ENCODE measurements at regions not wholly inside any gene's neighbourhood (a gene's known extent, or its start where the extent isn't known, plus 50 kb on each side); places are given as distances from the start of the nearest gene placed in this dataset.

DNA sequence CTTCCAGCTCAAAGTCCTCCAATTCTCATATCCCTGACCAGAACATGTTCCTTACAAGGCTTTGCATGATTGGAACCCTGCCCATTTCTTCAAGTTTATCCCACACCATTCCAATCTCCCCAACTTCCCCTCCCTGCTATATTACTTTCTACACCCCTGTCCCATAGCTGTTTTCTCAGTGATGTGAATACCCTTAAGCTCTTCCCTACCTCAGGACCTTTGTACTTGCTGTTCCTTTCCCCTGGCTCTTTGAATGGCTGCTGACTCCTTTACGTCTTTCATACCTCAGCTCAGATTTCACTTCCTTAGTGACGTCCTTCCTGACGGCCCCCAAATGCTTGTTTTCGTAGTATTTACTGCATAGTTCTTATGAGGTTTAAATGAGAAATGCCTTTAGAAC lies 166.2 kb upstream of the ZNF462 start:
- TF ChIP-seq, protein P1, sequence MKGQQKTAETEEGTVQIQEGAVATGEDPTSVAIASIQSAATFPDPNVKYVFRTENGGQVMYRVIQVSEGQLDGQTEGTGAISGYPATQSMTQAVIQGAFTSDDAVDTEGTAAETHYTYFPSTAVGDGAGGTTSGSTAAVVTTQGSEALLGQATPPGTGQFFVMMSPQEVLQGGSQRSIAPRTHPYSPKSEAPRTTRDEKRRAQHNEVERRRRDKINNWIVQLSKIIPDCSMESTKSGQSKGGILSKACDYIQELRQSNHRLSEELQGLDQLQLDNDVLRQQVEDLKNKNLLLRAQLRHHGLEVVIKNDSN (CRISPR knock-in tag; IDR thresholded peaks at IDR 0.05): no peak
- TF ChIP-seq ATF3 (CRISPR knock-in tag; conservative IDR thresholded peaks at IDR 0.05) (no peak), NFATC4 (CRISPR knock-in tag; IDR thresholded peaks at IDR 0.05) (no peak), MYBL2 (CRISPR knock-in tag; IDR thresholded peaks at IDR 0.05) (no peak), KAT7 (CRISPR knock-in tag; IDR thresholded peaks at IDR 0.05; ENCODE audit: borderline replicate concordance) (no peak), FOXJ3 (CRISPR knock-in tag; IDR thresholded peaks at IDR 0.05; ENCODE audit: borderline replicate concordance) (no peak), OVOL2 (CRISPR knock-in tag; IDR thresholded peaks at IDR 0.05; ENCODE audit: borderline replicate concordance) (no peak)
- TF ChIP-seq, protein P2, sequence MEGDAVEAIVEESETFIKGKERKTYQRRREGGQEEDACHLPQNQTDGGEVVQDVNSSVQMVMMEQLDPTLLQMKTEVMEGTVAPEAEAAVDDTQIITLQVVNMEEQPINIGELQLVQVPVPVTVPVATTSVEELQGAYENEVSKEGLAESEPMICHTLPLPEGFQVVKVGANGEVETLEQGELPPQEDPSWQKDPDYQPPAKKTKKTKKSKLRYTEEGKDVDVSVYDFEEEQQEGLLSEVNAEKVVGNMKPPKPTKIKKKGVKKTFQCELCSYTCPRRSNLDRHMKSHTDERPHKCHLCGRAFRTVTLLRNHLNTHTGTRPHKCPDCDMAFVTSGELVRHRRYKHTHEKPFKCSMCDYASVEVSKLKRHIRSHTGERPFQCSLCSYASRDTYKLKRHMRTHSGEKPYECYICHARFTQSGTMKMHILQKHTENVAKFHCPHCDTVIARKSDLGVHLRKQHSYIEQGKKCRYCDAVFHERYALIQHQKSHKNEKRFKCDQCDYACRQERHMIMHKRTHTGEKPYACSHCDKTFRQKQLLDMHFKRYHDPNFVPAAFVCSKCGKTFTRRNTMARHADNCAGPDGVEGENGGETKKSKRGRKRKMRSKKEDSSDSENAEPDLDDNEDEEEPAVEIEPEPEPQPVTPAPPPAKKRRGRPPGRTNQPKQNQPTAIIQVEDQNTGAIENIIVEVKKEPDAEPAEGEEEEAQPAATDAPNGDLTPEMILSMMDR (IDR thresholded peaks at IDR 0.05): no peak
- TF ChIP-seq, protein P3, sequence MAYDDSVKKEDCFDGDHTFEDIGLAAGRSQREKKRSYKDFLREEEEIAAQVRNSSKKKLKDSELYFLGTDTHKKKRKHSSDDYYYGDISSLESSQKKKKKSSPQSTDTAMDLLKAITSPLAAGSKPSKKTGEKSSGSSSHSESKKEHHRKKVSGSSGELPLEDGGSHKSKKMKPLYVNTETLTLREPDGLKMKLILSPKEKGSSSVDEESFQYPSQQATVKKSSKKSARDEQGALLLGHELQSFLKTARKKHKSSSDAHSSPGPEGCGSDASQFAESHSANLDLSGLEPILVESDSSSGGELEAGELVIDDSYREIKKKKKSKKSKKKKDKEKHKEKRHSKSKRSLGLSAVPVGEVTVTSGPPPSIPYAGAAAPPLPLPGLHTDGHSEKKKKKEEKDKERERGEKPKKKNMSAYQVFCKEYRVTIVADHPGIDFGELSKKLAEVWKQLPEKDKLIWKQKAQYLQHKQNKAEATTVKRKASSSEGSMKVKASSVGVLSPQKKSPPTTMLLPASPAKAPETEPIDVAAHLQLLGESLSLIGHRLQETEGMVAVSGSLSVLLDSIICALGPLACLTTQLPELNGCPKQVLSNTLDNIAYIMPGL (CRISPR knock-in tag; IDR thresholded peaks at IDR 0.05): no peak

Data from WTC11 (cell line).